Osteoblast (primary cell): ENCODE measurements at regions not wholly inside any gene's neighbourhood (a gene's known extent, or its start where the extent isn't known, plus 50 kb on each side); places are given as distances from the start of the nearest gene placed in this dataset.
A peak's percentile ranks its signal among the peaks of the same experiment; 100 is the strongest.

Experiments
- DNase-seq: peaks from one replicate; pipeline ENCODE4 v3.0.0; 2011; ENCODE audit warnings: low spot score, mixed read lengths; ENCODE audit not compliant: insufficient read length; ENCODE audit errors: missing footprints
- H2AFZ ChIP-seq: 2 replicates; pipeline ENCODE4 v1.6.0; 2011; ENCODE audit warnings: mild to moderate bottlenecking, low read length
- H3K27ac ChIP-seq: 2 replicates; pipeline ENCODE4 v1.5.1; 2011; ENCODE audit warnings: mild to moderate bottlenecking, low read depth, low read length, moderate library complexity
- H3K27me3 ChIP-seq: 2 replicates; pipeline ENCODE4 v1.6.0; 2012; ENCODE audit warnings: mild to moderate bottlenecking, control low read depth, inconsistent platforms, low read length, moderate library complexity; ENCODE audit not compliant: insufficient read depth
- H3K36me3 ChIP-seq: 2 replicates; pipeline ENCODE4 v1.5.1; 2011; ENCODE audit warnings: mild to moderate bottlenecking, low read length, control low read depth, moderate library complexity; ENCODE audit not compliant: insufficient read depth
- H3K4me1 ChIP-seq: 2 replicates; pipeline ENCODE4 v1.5.1; 2011; ENCODE audit warnings: mild to moderate bottlenecking, low read length, control low read depth, moderate library complexity; ENCODE audit not compliant: insufficient read depth
- H3K4me2 ChIP-seq: 2 replicates; pipeline ENCODE4 v1.6.0; 2011; ENCODE audit warnings: mild to moderate bottlenecking, low read length; ENCODE audit not compliant: insufficient read depth
- H3K4me3 ChIP-seq: fragments of 200-600 bp; sonication (generic); 3 replicates; pipeline ENCODE4 v1.5.1; 2012; ENCODE audit warnings: mild to moderate bottlenecking, low read length, inconsistent platforms; ENCODE audit not compliant: insufficient read depth
- H3K79me2 ChIP-seq: 2 replicates; pipeline ENCODE4 v1.6.0; 2012; ENCODE audit warnings: mild to moderate bottlenecking, low read length, control low read depth, inconsistent platforms; ENCODE audit not compliant: insufficient read depth
- H3K9me3 ChIP-seq: 2 replicates; pipeline ENCODE4 v1.5.1; 2011; ENCODE audit warnings: low read depth, low read length, control low read depth
- H4K20me1 ChIP-seq: 2 replicates; pipeline ENCODE4 v1.6.0; 2012; ENCODE audit warnings: mild to moderate bottlenecking, low read length, control low read depth; ENCODE audit not compliant: insufficient read depth
- CTCF ChIP-seq: IDR thresholded peaks from 2 replicates; pipeline ENCODE4 v1.5.1; 2011; ENCODE audit warnings: mild to moderate bottlenecking, low read depth, low read length, moderate library complexity; ENCODE audit errors: extremely low read depth

DNA sequence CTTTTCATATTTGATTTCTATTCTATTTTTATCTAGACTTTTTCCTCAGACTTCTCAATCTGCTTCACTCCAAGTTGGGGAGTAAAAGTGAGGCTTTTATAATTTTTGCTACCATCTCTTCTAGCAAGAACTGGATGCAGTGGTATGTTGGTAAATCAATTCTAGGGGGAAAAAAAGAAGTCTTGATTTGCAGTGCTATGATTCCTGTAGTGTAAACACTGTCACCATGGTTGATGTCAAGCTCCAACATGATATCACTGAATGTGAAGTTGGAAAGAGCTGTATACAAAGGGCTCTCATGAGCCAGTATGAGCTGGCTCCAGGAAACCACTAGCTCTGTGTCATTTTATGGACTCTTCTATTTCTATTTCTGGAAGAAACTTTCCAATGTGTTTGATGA is 439.2 kb downstream of the NTRK2 start:
- no peak for TF ChIP-seq CTCF
- Histone ChIP-seq H3K4me3 (no peak overlapping the region), H3K27me3 (no peaks in the 10 kb centered on the region), H4K20me1 (no peaks in the 10 kb centered on the region), H2AFZ (no peak overlapping the region), H3K36me3 (no peaks in the 10 kb centered on the region), H3K4me2 (no peak overlapping the region), H3K79me2 (no peaks in the 10 kb centered on the region), H3K4me1 (no peaks in the 10 kb centered on the region), H3K9me3 (no peaks in the 10 kb centered on the region), H3K27ac (no peak overlapping the region)
- peak; percentile 3 for DNase-seq

GRCh38 chr9:85108229-85108628 is 438.7 kb downstream of the NTRK2 start:
- no peak overlapping the region for H3K27ac ChIP-seq
- no peak overlapping the region for H3K4me3 ChIP-seq
- H4K20me1 ChIP-seq: no peaks in the 10 kb centered on the region
- H3K9me3 ChIP-seq: no peaks in the 10 kb centered on the region
- no peak for DNase-seq
- no peaks in the 10 kb centered on the region for H3K27me3 ChIP-seq
- H3K4me2 ChIP-seq: no peak overlapping the region
- H3K36me3 ChIP-seq: no peaks in the 10 kb centered on the region
- H2AFZ ChIP-seq: no peak overlapping the region
- no peak for TF ChIP-seq CTCF
- no peaks in the 10 kb centered on the region for H3K4me1 ChIP-seq
- H3K79me2 ChIP-seq: no peaks in the 10 kb centered on the region

DNA sequence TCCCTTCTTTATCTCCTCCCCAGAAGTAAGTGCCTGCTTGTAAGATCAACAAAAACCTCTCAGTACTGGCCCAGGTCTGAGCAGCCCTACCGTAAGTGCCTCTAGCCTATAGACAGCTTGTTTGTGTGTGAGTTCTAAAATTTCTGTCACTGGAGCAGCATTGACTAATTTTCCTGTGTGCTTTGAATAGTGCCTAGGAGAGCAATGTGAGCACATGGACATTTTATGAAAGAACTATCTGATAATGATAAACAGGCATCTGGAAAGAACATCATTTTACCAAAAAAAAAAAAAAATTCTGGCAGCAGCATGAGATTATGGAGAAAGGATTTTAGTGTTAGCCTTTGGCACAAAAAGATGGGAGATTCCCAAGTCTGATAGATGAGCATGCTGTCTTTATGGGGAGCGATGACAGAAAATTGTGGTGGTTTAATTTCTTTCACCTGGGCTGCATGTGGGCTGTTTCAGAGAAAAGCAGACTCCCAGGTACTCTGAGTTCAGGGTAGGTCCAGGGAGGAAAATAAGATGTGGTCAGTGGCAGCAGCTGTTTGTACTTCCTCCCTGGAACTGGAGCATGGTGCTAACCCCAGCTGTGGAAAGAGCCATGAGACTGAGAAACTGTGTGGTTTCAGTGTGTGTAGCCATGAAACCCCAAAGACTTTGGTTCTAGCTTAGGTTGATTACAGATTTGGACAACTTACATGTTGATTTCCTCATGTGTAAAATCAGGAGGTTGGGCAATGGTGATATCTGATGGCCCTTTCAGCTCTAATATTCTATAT is 419.9 kb downstream of the NTRK2 start:
- H3K27me3 ChIP-seq: no peaks in the 10 kb centered on the region
- no peak overlapping the region for H3K27ac ChIP-seq
- H3K79me2 ChIP-seq: no peaks in the 10 kb centered on the region
- no peak overlapping the region for H3K4me3 ChIP-seq
- H4K20me1 ChIP-seq: no peaks in the 10 kb centered on the region
- TF ChIP-seq CTCF: no peak
- H3K9me3 ChIP-seq: no peaks in the 10 kb centered on the region
- no peak for DNase-seq
- H3K4me2 ChIP-seq: no peak overlapping the region
- H2AFZ ChIP-seq: no peak overlapping the region
- H3K36me3 ChIP-seq: no peaks in the 10 kb centered on the region
- H3K4me1 ChIP-seq: no peaks in the 10 kb centered on the region

GRCh38 chr9:85081963-85082362 is 412.4 kb downstream of the NTRK2 start:
- H3K4me1 ChIP-seq: no peaks in the 10 kb centered on the region
- no peaks in the 10 kb centered on the region for H4K20me1 ChIP-seq
- H3K4me3 ChIP-seq: no peak overlapping the region
- no peaks in the 10 kb centered on the region for H3K27me3 ChIP-seq
- H3K79me2 ChIP-seq: no peaks in the 10 kb centered on the region
- peaks cover 2% of the 10 kb centered on the region for H3K9me3 ChIP-seq
- no peaks in the 10 kb centered on the region for H3K36me3 ChIP-seq
- no peak for DNase-seq
- no peak overlapping the region for H3K4me2 ChIP-seq
- no peak overlapping the region for H2AFZ ChIP-seq
- H3K27ac ChIP-seq: no peak overlapping the region
- no peak for TF ChIP-seq CTCF
